ENCODE measurements at regions not wholly inside any gene's neighbourhood (a gene's known extent, or its start where the extent isn't known, plus 50 kb on each side); places are given as distances from the start of the nearest gene placed in this dataset.

DNA sequence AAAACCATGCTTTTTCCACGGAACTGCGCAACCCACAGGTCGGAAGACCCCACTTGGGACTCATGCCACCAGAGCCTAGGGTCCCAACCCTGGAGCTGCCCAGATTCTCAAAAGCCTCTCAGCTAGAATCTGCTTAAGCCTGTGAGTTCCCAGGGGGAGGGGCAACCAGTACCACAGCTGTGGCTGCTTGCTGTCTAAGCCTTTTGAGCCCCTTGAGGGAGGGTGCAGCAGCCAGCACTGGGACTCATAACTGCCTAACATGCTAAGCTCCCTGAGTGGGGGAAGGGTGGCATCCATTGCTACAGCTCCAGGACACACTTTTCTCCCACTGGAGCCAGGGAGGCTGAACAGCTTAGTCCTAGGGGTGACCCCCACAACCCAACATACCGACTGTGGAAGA lies 485.6 kb upstream of the GRM3 start:
- Histone ChIP-seq H3K4me1 (no peaks in the 10 kb centered on the region), H3K27me3 (no peaks in the 10 kb centered on the region), H3K9me3 (no peaks in the 10 kb centered on the region), H3K36me3 (no peaks in the 10 kb centered on the region), H3K4me3 (no peak overlapping the region), H3K27ac (no peak overlapping the region)
- intact Hi-C loops (cut with DNase I; ENCODE audit: low total_unique reads) = no loop called here
- TF ChIP-seq, protein P1, sequence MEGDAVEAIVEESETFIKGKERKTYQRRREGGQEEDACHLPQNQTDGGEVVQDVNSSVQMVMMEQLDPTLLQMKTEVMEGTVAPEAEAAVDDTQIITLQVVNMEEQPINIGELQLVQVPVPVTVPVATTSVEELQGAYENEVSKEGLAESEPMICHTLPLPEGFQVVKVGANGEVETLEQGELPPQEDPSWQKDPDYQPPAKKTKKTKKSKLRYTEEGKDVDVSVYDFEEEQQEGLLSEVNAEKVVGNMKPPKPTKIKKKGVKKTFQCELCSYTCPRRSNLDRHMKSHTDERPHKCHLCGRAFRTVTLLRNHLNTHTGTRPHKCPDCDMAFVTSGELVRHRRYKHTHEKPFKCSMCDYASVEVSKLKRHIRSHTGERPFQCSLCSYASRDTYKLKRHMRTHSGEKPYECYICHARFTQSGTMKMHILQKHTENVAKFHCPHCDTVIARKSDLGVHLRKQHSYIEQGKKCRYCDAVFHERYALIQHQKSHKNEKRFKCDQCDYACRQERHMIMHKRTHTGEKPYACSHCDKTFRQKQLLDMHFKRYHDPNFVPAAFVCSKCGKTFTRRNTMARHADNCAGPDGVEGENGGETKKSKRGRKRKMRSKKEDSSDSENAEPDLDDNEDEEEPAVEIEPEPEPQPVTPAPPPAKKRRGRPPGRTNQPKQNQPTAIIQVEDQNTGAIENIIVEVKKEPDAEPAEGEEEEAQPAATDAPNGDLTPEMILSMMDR (IDR thresholded peaks at IDR 0.05) = no peak
- no peak for DNase-seq

DNA sequence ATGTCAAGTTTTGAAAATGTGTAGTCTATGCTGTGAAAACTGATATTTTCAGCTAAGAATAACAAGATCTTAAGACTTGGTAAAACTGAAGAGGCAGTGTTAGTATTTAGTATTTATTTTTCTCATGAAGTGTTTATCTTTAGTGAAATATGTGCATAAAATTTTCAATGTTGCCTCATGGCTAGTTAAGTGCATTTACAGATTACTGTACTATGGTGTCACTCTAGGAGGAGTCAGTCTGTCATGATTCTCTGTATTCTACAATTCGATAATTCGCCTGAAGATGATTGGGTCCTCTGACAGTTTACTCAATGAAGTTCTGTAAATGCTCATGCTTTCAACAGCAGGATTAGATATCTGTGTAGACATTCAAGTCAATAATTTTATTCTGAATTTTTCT lies 488.1 kb upstream of the GRM3 start:
- Histone ChIP-seq H3K4me3 (no peak overlapping the region), H3K27me3 (no peaks in the 10 kb centered on the region), H3K9me3 (no peaks in the 10 kb centered on the region), H3K4me1 (no peaks in the 10 kb centered on the region), H3K27ac (no peak overlapping the region), H3K36me3 (no peaks in the 10 kb centered on the region)
- TF ChIP-seq, protein P1 (IDR thresholded peaks at IDR 0.05) = no peak
- DNase-seq = no peak
- intact Hi-C loops (cut with DNase I; ENCODE audit: low total_unique reads) = no loop called here

DNA sequence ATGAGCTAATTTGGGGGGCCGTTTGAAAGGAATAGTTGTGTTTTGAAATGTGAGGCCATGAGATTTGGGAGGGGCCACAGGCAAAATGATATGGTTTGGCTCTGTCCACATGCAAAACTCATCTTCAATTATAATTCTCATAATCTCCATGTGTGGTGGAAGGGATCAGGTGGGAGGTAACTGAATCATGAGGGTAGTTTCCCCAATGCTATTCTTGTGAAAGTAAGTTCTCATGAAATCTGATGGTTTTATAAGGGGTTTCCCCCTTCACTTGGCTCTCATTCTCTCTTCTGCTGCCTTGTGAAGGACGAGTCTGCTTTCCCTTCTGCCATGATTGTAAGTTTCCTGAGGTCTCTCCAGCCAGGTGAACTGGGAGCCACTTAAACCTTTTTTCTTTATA lies 490.8 kb upstream of the GRM3 start:
- no peaks in the 10 kb centered on the region for H3K27me3 ChIP-seq
- TF ChIP-seq, protein P1 (IDR thresholded peaks at IDR 0.05) = no peak
- H3K9me3 ChIP-seq = no peaks in the 10 kb centered on the region
- DNase-seq = no peak
- no peak overlapping the region for H3K27ac ChIP-seq
- no peaks in the 10 kb centered on the region for H3K4me1 ChIP-seq
- H3K4me3 ChIP-seq = no peak overlapping the region
- intact Hi-C loops (cut with DNase I; ENCODE audit: low total_unique reads) = no loop called here
- H3K36me3 ChIP-seq = no peaks in the 10 kb centered on the region

DNA sequence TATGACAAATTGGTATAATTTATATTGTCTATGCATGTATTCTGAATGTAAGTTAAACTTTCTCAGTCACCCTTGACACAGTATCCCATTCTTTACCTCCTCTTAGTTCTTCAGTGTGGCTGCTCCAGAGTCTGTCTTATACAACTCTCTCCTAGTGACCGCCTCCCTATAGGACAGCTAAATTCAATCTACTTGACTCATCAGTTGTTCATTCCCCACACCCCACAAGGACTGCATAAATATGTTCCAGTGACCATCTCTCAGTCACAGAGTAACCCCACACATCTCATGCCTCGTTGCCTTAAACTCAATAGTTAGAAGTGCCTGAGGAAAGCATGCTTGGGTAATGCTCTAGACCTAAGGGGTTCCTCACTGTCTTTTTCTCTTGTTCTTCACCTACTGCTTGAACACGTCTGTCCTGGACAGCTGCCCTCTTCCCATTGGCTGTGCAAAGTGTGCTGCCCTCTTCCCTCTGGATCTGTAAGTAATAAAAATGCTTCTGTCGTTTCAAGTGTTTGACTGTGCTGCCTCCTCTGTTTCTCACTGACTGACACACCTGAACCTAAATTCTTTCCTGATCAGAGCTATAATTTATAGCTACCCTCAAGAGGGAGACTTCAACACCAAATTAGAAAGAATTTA lies 494.6 kb upstream of the GRM3 start:
- intact Hi-C loops (cut with DNase I; ENCODE audit: low total_unique reads) = no loop called here
- no peaks in the 10 kb centered on the region for H3K36me3 ChIP-seq
- no peaks in the 10 kb centered on the region for H3K27me3 ChIP-seq
- TF ChIP-seq, protein P1 (IDR thresholded peaks at IDR 0.05) = no peak
- no peak overlapping the region for H3K4me3 ChIP-seq
- DNase-seq = no peak
- no peaks in the 10 kb centered on the region for H3K4me1 ChIP-seq
- no peak overlapping the region for H3K27ac ChIP-seq
- H3K9me3 ChIP-seq = no peaks in the 10 kb centered on the region

DNA sequence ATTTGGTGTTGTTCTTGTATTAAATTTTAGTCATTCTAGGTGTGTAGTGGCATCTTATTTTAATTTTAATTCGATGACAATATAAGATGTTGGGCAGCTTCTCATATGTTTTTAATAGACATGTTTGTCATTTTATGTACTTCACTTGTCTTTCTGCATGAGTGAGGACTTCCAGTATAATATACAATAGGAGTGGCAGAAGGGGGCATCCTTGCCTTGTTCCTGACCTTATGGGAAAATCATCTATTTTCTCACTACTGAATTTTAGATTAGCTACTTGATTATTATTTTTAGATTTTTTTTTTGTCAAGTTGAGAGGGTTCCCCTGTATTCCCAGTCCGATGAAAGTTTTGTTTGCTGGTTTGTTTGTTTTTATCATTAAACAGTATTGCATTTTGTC lies 495.2 kb upstream of the GRM3 start:
- H3K36me3 ChIP-seq = no peaks in the 10 kb centered on the region

More for the DNA sequence above, 495.2 kb upstream of the GRM3 start:
- DNase-seq = no peak
- H3K4me3 ChIP-seq = no peak overlapping the region
- H3K27ac ChIP-seq = no peak overlapping the region
- TF ChIP-seq, protein P1 (IDR thresholded peaks at IDR 0.05) = no peak
- no peaks in the 10 kb centered on the region for H3K9me3 ChIP-seq
- H3K27me3 ChIP-seq = no peaks in the 10 kb centered on the region
- no peaks in the 10 kb centered on the region for H3K4me1 ChIP-seq
- intact Hi-C loops (cut with DNase I; ENCODE audit: low total_unique reads) = no loop called here
